PC-3 (cell line): ENCODE measurements at regions not wholly inside any gene's neighbourhood (a gene's known extent, or its start where the extent isn't known, plus 50 kb on each side); places are given as distances from the start of the nearest gene placed in this dataset.

Experiments
- EZH2 ChIP-seq: fragments of 300-600 bp; sonication (generic); IDR thresholded peaks from one replicate; pipeline ENCODE4 v1.6.1; 2017; ENCODE audit warnings: antibody characterized with exemption, mild to moderate bottlenecking, low read length; ENCODE audit not compliant: unreplicated experiment
- TF ChIP-seq, protein P1 (sequence below): fragments of 300-600 bp; sonication (generic); conservative IDR thresholded peaks from 2 replicates; pipeline ENCODE4 v1.5.1; 2017; ENCODE audit warnings: antibody characterized with exemption, low read depth, mild to moderate bottlenecking, low read length

- TF ChIP-seq, protein P1, sequence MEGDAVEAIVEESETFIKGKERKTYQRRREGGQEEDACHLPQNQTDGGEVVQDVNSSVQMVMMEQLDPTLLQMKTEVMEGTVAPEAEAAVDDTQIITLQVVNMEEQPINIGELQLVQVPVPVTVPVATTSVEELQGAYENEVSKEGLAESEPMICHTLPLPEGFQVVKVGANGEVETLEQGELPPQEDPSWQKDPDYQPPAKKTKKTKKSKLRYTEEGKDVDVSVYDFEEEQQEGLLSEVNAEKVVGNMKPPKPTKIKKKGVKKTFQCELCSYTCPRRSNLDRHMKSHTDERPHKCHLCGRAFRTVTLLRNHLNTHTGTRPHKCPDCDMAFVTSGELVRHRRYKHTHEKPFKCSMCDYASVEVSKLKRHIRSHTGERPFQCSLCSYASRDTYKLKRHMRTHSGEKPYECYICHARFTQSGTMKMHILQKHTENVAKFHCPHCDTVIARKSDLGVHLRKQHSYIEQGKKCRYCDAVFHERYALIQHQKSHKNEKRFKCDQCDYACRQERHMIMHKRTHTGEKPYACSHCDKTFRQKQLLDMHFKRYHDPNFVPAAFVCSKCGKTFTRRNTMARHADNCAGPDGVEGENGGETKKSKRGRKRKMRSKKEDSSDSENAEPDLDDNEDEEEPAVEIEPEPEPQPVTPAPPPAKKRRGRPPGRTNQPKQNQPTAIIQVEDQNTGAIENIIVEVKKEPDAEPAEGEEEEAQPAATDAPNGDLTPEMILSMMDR: no peak
- TF ChIP-seq EZH2: no peak
Measured at GRCh38 chr14:83558946-83559345, 1971.0 kb upstream of the FLRT2 start.
